Panc1 (cell line): ENCODE measurements at regions not wholly inside any gene's neighbourhood (a gene's known extent, or its start where the extent isn't known, plus 50 kb on each side); places are given as distances from the start of the nearest gene placed in this dataset.

Experiments
- ATAC-seq: fragments of 200-7000 bp; cut with Tn5 transposase; 2 replicates; pipeline ENCODE4 v1.9.1; 2020; ENCODE audit warnings: mild to moderate bottlenecking, moderate library complexity
- BruUV-seq: library from RNA; stranded (reverse); fragments of 400-500 nt; replicated peaks from 2 replicates; lab custom pipeline; 2021; lab: Mats Ljungman, UMichigan
- CTCF ChIA-PET: fragments of 300-600 bp; sonication (Branson Sonifier 250); formaldehyde crosslinking; loops from one replicate; lab custom pipeline; 2022; ENCODE audit warnings: antibody characterized with exemption; lab: Charles Lee
- POLR2A ChIA-PET: fragments of 300-600 bp; sonication (Branson Sonifier 250); formaldehyde crosslinking; loops from one replicate; lab custom pipeline; 2022; ENCODE audit warnings: antibody characterized with exemption; lab: Charles Lee
- DNase-seq: peaks from one replicate; pipeline ENCODE4 v3.0.0-alpha.2; 2010; ENCODE audit warnings: low read depth, low spot score
- H3K27ac ChIP-seq: 2 replicates; pipeline ENCODE4 v1.5.1; 2011; ENCODE audit warnings: mild to moderate bottlenecking, low read length, inconsistent platforms
- H3K27me3 ChIP-seq: fragments of 200-500 bp; sonication (Bioruptor generic); 2 replicates; pipeline ENCODE4 v1.6.0; 2014; ENCODE audit warnings: low read length, inconsistent platforms; ENCODE audit not compliant: control insufficient read depth, insufficient read depth
- H3K36me3 ChIP-seq: fragments of 200-500 bp; sonication (Bioruptor generic); 2 replicates; pipeline ENCODE4 v1.5.1; 2014; ENCODE audit warnings: inconsistent platforms, mild to moderate bottlenecking, low read length, moderate library complexity; ENCODE audit not compliant: control insufficient read depth, insufficient read depth
- H3K4me1 ChIP-seq: 2 replicates; pipeline ENCODE4 v1.5.1; 2011; ENCODE audit warnings: inconsistent platforms, mild to moderate bottlenecking, low read length, moderate library complexity; ENCODE audit not compliant: control insufficient read depth, insufficient read depth
- H3K4me3 ChIP-seq, 2 experiments: 2 replicates each; pipeline ENCODE4 v1.5.1; 2011 to 2012; ENCODE audit warnings: low read depth in 2 of 2, low read length in 2 of 2, mild to moderate bottlenecking in 2 of 2, inconsistent platforms in 1 of 2, moderate library complexity in 1 of 2
- H3K9me3 ChIP-seq: fragments of 200-500 bp; sonication (Bioruptor generic); 2 replicates; pipeline ENCODE4 v1.5.1; 2014; ENCODE audit warnings: low read depth, mild to moderate bottlenecking, inconsistent platforms, low read length, moderate library complexity; ENCODE audit not compliant: control insufficient read depth, insufficient read depth
- CTCF ChIP-seq: fragments of 450-650 bp; IDR thresholded peaks from 2 replicates; pipeline ENCODE4 v1.5.1; 2017; ENCODE audit warnings: mild to moderate bottlenecking
- POLR2AphosphoS5 ChIP-seq: IDR thresholded peaks from 2 replicates; pipeline ENCODE4 v1.6.1; 2012; ENCODE audit warnings: mild to moderate bottlenecking, low read depth, low read length, moderate library complexity
- SIN3A ChIP-seq: IDR thresholded peaks from 2 replicates; pipeline ENCODE4 v1.6.1; 2012; ENCODE audit warnings: low read depth, mild to moderate bottlenecking, low read length, moderate library complexity, borderline replicate concordance; ENCODE audit not compliant: insufficient read depth
- TCF7L2 ChIP-seq: IDR thresholded peaks from 2 replicates; pipeline ENCODE4 v1.6.1; 2011; ENCODE audit warnings: mild to moderate bottlenecking, low read depth, low read length, inconsistent platforms
- in situ Hi-C: cut with HindIII; loops from 2 replicates; pipeline ENCODE4 v1.10.0; 2016; ENCODE audit warnings: low sequenced_read_pairs, low pct_unique_long_range_greater_than_20kb
- intact Hi-C: fragments of 100-400 bp; cut with micrococcal nuclease; formaldehyde crosslinking; loops from one replicate; pipeline ENCODE4 v1.10.0; 2022; ENCODE audit not compliant: unreplicated experiment
- TF ChIP-seq, protein P1 (sequence below), 2 experiments: IDR thresholded peaks; 2 replicates each; pipeline ENCODE4 v1.6.1; 2011 to 2012; ENCODE audit warnings: low read depth in 2 of 2, control low read depth in 1 of 2, low read length in 1 of 2, mild to moderate bottlenecking in 1 of 2, moderate library complexity in 1 of 2; ENCODE audit not compliant: insufficient read depth in 1 of 2

GRCh38 chr20:19888269-19888671 is 128.9 kb upstream of the NAA20 start:
- Histone ChIP-seq H3K36me3 (no peaks in the 10 kb centered on the region; the same call in 1 of the 2 replicates), H3K27me3 (no peaks in the 10 kb centered on the region), H3K9me3 (no peaks in the 10 kb centered on the region), H3K4me1 (peaks cover 30% of the 10 kb centered on the region), H3K27ac (peak overlapping the region; percentile 98), H3K4me3 (peak overlapping the region; percentile 45 to 71)
- no peak for DNase-seq
- intact Hi-C loops: loop anchor here (5.0 kb wide), 2 partner anchors 89 to 196 kb away; no protein-coding TSS in a partner anchor
- ChIA-PET CTCF (interaction anchor here (0.8 kb wide), 1 partner anchor 129 kb away, joined by 3 read pairs; the partner anchor contains the start of gene NAA20), POLR2A (interaction anchor here (0.5 to 0.6 kb wide), 2 partner anchors 13 to 118 kb away, joined by 3 to 10 read pairs; no protein-coding TSS in a partner anchor)
- in situ Hi-C loops: no loop called here
- TF ChIP-seq CTCF (no peak), TCF7L2 (no peak), POLR2AphosphoS5 (no peak), SIN3A (no peak)
- TF ChIP-seq, protein P1, sequence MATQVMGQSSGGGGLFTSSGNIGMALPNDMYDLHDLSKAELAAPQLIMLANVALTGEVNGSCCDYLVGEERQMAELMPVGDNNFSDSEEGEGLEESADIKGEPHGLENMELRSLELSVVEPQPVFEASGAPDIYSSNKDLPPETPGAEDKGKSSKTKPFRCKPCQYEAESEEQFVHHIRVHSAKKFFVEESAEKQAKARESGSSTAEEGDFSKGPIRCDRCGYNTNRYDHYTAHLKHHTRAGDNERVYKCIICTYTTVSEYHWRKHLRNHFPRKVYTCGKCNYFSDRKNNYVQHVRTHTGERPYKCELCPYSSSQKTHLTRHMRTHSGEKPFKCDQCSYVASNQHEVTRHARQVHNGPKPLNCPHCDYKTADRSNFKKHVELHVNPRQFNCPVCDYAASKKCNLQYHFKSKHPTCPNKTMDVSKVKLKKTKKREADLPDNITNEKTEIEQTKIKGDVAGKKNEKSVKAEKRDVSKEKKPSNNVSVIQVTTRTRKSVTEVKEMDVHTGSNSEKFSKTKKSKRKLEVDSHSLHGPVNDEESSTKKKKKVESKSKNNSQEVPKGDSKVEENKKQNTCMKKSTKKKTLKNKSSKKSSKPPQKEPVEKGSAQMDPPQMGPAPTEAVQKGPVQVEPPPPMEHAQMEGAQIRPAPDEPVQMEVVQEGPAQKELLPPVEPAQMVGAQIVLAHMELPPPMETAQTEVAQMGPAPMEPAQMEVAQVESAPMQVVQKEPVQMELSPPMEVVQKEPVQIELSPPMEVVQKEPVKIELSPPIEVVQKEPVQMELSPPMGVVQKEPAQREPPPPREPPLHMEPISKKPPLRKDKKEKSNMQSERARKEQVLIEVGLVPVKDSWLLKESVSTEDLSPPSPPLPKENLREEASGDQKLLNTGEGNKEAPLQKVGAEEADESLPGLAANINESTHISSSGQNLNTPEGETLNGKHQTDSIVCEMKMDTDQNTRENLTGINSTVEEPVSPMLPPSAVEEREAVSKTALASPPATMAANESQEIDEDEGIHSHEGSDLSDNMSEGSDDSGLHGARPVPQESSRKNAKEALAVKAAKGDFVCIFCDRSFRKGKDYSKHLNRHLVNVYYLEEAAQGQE (IDR thresholded peaks at IDR 0.05; ENCODE audit: insufficient read depth in 1 of 2, low read depth in 2 of 2, low read length in 1 of 2): no peak
- peak; percentile 27 for ATAC-seq
- BruUV-seq: no TSS peak

GRCh38 chr20:19889011-19889953 is 127.9 kb upstream of the NAA20 start:
- TF ChIP-seq CTCF (no peak), SIN3A (no peak), TCF7L2 (no peak), POLR2AphosphoS5 (no peak)
- TF ChIP-seq, protein P1 (IDR thresholded peaks at IDR 0.05; ENCODE audit: insufficient read depth in 1 of 2, low read depth in 2 of 2, low read length in 1 of 2): no peak
- Histone ChIP-seq H3K36me3 (no peaks in the 10 kb centered on the region; the same call in 1 of the 2 replicates), H3K9me3 (no peaks in the 10 kb centered on the region), H3K4me1 (peaks cover 26% of the 10 kb centered on the region), H3K4me3 (peak overlapping the region; percentile 45 to 71), H3K27ac (peak overlapping the region; percentile 98), H3K27me3 (no peaks in the 10 kb centered on the region)
- TSS peak; percentile 45 for BruUV-seq
- in situ Hi-C loops (no loop called here), intact Hi-C loops (loop anchor here (5.0 kb wide), 2 partner anchors 88 to 197 kb away; no protein-coding TSS in a partner anchor)
- CTCF ChIA-PET: interaction anchor here (0.8 kb wide), 1 partner anchor 128 kb away, joined by 3 read pairs; the partner anchor contains the start of gene NAA20
- DNase-seq: no peak
- peak; percentile 43 for ATAC-seq
- POLR2A ChIA-PET: interaction anchor here (0.6 kb wide), 1 partner anchor 74 kb away, joined by 3 read pairs; no protein-coding TSS in a partner anchor
